SK-N-SH (cell line): ENCODE measurements at regions not wholly inside any gene's neighbourhood (a gene's known extent, or its start where the extent isn't known, plus 50 kb on each side); places are given as distances from the start of the nearest gene placed in this dataset.

ENCODE experiments used
- CTCF ChIP-seq: fragments of 200-600 bp; sonication (generic); IDR thresholded peaks from 2 replicates; pipeline ENCODE4 v1.6.1; 2017; ENCODE audit warnings: antibody characterized with exemption, mild to moderate bottlenecking, moderate library complexity
- FOXJ3 ChIP-seq: sonication (generic); formaldehyde crosslinking; IDR thresholded peaks from 2 replicates; pipeline ENCODE4 v1.5.1; 2020; ENCODE audit warnings: mild to moderate bottlenecking, missing genetic modification reagents
- GATA2 ChIP-seq: sonication (generic); formaldehyde crosslinking; IDR thresholded peaks from 2 replicates; pipeline ENCODE4 v1.5.0; 2020; ENCODE audit warnings: mild to moderate bottlenecking, missing genetic modification reagents
- MAX ChIP-seq: IDR thresholded peaks from 2 replicates; pipeline ENCODE4 v1.4.0; 2012; ENCODE audit warnings: low read depth
- POLR2AphosphoS5 ChIP-seq: IDR thresholded peaks from 2 replicates; pipeline ENCODE4 v1.6.1; 2012; ENCODE audit warnings: low read depth, low read length
- YY1 ChIP-seq: IDR thresholded peaks from 2 replicates; pipeline ENCODE4 v1.4.0; 2012; ENCODE audit warnings: low read depth, mild to moderate bottlenecking

- TF ChIP-seq CTCF (no peak), MAX (no peak), FOXJ3 (CRISPR knock-in tag) (no peak), GATA2 (no peak), YY1 (no peak), POLR2AphosphoS5 (no peak)
These were observed 50.1 kb upstream of the WDR75 start for GRCh38 chr2:189391201-189391600.
